NCI-H2081 (cell line): ENCODE measurements at regions not wholly inside any gene's neighbourhood (a gene's known extent, or its start where the extent isn't known, plus 50 kb on each side); places are given as distances from the start of the nearest gene placed in this dataset.
"Not testable (repeated sequence)": the region's sequence is repeated elsewhere in the genome, so short reads cannot be mapped to it uniquely, and the experiment has no call there.

Experiments
- DNase-seq, 2 experiments: peaks; one replicate each; lab custom pipeline; 2025; lab: John Stamatoyannopoulos, UW

- DNase-seq: no peak
These were observed 244.3 kb downstream of the EMP1 start for GRCh38 chr12:13440844-13441243.

- DNase-seq: no peak
These were observed 241.0 kb downstream of the EMP1 start for GRCh38 chr12:13437541-13437940.

- no peak for DNase-seq
These were observed 240.3 kb downstream of the EMP1 start for GRCh38 chr12:13436696-13437391.

- DNase-seq: no peak
These were observed 239.7 kb downstream of the EMP1 start for GRCh38 chr12:13436182-13436581.

GRCh38 chr12:13435235-13435933 lies 238.9 kb downstream of the EMP1 start:
- no peak for DNase-seq

GRCh38 chr12:13433768-13434167 lies 237.2 kb downstream of the EMP1 start:
- no peak for DNase-seq

- DNase-seq: no peak
These were observed 234.5 kb downstream of the EMP1 start for GRCh38 chr12:13431041-13431440.

- peak; percentile 59 to 67 for DNase-seq
These were observed 232.2 kb downstream of the EMP1 start for GRCh38 chr12:13428538-13429265.

- DNase-seq: no peak
These were observed 229.2 kb downstream of the EMP1 start for GRCh38 chr12:13425766-13426165.

GRCh38 chr12:13422291-13422690 lies 225.8 kb downstream of the EMP1 start:
- DNase-seq: no peak

- DNase-seq: no peak
These were observed 221.0 kb downstream of the EMP1 start for GRCh38 chr12:13417516-13417915.

GRCh38 chr12:13411287-13411686 lies 214.8 kb downstream of the EMP1 start:
- no peak for DNase-seq

GRCh38 chr12:13405961-13406703 lies 209.6 kb downstream of the EMP1 start:
- no peak for DNase-seq

- DNase-seq: no peak
These were observed 208.3 kb downstream of the EMP1 start for GRCh38 chr12:13404631-13405473.

- no peak for DNase-seq
These were observed 207.6 kb downstream of the EMP1 start for GRCh38 chr12:13404111-13404628.

GRCh38 chr12:13391375-13391774 lies 194.8 kb downstream of the EMP1 start:
- DNase-seq: not testable (repeated sequence)

GRCh38 chr12:13390918-13391317 lies 194.4 kb downstream of the EMP1 start:
- DNase-seq: no peak

- DNase-seq: peak; percentile 98 to 99
These were observed 193.9 kb downstream of the EMP1 start for GRCh38 chr12:13390381-13390861.

GRCh38 chr12:13387101-13387500 lies 190.6 kb downstream of the EMP1 start:
- no peak for DNase-seq

GRCh38 chr12:13386323-13387039 lies 190.0 kb downstream of the EMP1 start:
- peak; percentile 35 to 56 for DNase-seq
